IPS-NIHi7 (cell line): ENCODE measurements at regions not wholly inside any gene's neighbourhood (a gene's known extent, or its start where the extent isn't known, plus 50 kb on each side); places are given as distances from the start of the nearest gene placed in this dataset.
"Not testable (repeated sequence)": the region's sequence is repeated elsewhere in the genome, so short reads cannot be mapped to it uniquely, and the experiment has no call there.

ENCODE experiments used
- DNase-seq: peaks from one replicate; pipeline ENCODE4 v3.0.0; 2012; ENCODE audit warnings: mixed read lengths; ENCODE audit errors: extremely low spot score

GRCh38 chr1:22332424-22332717, 119.3 kb upstream of the ZBTB40 start:
- no peak for DNase-seq

- DNase-seq: no peak
Observed at GRCh38 chr1:22332795-22333499, 118.7 kb upstream of the ZBTB40 start.

- DNase-seq: no peak
Observed at GRCh38 chr1:22333516-22334121, 118.0 kb upstream of the ZBTB40 start.

GRCh38 chr1:22334860-22335550, 116.6 kb upstream of the ZBTB40 start:
- no peak for DNase-seq

- DNase-seq: not testable (repeated sequence)
Observed at GRCh38 chr1:22336274-22336673, 115.4 kb upstream of the ZBTB40 start.

- not testable (repeated sequence) for DNase-seq
Observed at GRCh38 chr1:22336696-22337545, 114.7 kb upstream of the ZBTB40 start.

GRCh38 chr1:22338071-22338765, 113.4 kb upstream of the ZBTB40 start:
- no peak for DNase-seq

GRCh38 chr1:22339237-22339636, 112.4 kb upstream of the ZBTB40 start:
- DNase-seq: no peak

GRCh38 chr1:22340066-22340465, 111.6 kb upstream of the ZBTB40 start:
- no peak for DNase-seq

GRCh38 chr1:22340873-22341272, 110.8 kb upstream of the ZBTB40 start:
- DNase-seq: no peak

GRCh38 chr1:22341791-22342605, 109.7 kb upstream of the ZBTB40 start:
- DNase-seq: peak; percentile 51

GRCh38 chr1:22342734-22343191, 108.9 kb upstream of the ZBTB40 start:
- no peak for DNase-seq

- DNase-seq: no peak
Observed at GRCh38 chr1:22343456-22344328, 108.0 kb upstream of the ZBTB40 start.

- DNase-seq: no peak
Observed at GRCh38 chr1:22344329-22344630, 107.4 kb upstream of the ZBTB40 start.

GRCh38 chr1:22344851-22345560, 106.6 kb upstream of the ZBTB40 start:
- no peak for DNase-seq

- DNase-seq: no peak
Observed at GRCh38 chr1:22347854-22348760, 103.5 kb upstream of the ZBTB40 start.

- no peak for DNase-seq
Observed at GRCh38 chr1:22349362-22350043, 102.1 kb upstream of the ZBTB40 start.
